NCI-H1092 treated with DMSO at 0.1 percent for 48 hours (cell line): ENCODE measurements at regions not wholly inside any gene's neighbourhood (a gene's known extent, or its start where the extent isn't known, plus 50 kb on each side); places are given as distances from the start of the nearest gene placed in this dataset.
"Not testable (repeated sequence)": the region's sequence is repeated elsewhere in the genome, so short reads cannot be mapped to it uniquely, and the experiment has no call there.

Source experiments
- DNase-seq: peaks from one replicate; lab custom pipeline; 2025; lab: John Stamatoyannopoulos, UW

DNA sequence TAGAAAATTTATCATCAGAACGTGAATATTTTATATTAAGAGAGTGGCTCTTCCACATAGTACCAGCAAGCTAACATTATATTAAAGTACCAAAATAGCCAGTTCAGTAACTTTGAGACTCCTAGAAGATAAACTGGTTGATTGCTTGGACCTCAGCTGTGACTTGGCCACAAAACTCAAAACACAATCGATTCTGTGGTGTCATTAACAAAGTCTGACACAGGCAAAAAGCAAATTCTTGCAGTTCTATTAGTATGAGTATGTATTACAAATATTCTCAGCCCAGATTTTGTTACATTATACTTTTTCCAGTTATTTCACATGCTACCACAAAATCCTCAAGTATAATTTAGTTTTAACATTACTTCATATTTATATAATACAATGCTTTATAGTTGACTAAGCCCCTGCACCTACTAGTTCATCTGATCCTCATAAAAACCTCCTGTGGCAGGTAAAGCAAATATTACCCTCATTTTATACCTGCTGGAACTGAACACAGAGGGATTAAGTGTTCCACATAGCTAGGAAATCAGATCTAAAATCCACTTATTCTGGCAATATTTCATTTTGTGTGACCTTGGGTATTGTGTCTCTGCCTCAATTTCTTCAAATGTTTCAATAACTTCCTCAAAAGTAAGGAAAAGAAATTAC lies 279.9 kb upstream of the MKLN1 start:
- DNase-seq, result no peak

DNA sequence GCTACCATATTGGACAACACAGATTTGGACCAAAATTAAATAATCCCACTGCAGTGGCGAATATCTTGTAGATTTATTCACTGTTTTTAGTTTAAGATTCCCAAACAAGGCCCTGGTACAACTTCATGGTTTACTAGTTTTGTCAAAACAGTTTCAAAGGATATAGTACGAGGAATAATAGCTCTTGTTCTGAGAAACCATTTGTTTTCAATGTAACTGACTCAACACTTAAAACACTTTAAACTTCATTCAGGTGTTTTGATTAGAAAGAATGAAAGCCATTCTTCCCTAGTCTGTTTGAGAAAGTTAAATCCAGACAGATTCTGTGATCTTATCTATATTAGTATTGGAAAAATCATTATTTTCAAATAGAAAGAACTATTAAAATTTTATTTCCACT lies 276.4 kb upstream of the MKLN1 start:
- DNase-seq, result no peak

DNA sequence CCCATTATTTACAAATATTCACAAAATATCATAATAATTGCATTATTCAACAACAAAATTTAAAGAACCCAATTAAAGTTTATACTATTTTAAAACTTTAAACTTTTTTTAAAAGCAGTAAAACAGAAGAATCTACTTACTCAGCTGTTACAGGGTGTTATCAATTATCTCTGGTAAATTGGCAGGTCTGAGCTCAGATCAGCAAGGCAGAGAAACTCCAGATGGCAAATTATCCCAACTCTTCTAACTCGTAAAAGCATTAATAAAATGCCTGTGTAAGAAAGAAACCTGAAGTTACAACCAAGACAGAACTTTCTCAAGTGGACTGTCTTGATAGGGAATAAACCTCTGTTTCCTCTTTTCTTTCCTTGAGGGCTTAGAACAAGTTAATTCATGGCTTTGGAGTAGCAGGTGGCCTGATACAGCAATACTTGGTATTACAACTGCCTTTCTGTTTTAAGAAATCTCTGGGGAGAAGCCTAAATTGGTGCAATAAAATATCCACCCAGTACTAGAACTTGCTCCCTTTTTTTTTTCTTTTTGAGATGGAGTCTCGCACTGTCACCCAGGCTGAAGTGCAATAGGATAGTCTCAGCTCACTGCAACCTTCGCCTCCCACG lies 275.3 kb upstream of the MKLN1 start:
- DNase-seq, result no peak

DNA sequence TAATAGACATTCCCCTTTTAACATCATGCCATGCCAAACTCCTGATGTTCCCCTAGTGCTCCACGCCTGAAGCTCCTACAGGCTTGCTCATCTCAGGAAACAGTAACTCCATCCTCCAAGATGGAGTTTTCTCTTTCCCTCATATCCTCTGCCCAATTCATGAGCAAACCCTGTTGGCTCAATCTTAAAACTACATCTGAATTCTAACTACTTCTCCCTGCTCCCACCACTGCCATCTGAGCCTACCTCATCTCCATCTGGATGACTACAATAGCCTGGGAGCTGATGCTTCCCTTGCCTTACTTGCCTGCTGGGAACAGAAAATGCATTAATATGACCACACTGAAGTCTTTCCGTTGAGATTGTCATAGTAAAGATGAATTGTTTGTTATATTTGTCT lies 271.7 kb upstream of the MKLN1 start:
- DNase-seq, result no peak

DNA sequence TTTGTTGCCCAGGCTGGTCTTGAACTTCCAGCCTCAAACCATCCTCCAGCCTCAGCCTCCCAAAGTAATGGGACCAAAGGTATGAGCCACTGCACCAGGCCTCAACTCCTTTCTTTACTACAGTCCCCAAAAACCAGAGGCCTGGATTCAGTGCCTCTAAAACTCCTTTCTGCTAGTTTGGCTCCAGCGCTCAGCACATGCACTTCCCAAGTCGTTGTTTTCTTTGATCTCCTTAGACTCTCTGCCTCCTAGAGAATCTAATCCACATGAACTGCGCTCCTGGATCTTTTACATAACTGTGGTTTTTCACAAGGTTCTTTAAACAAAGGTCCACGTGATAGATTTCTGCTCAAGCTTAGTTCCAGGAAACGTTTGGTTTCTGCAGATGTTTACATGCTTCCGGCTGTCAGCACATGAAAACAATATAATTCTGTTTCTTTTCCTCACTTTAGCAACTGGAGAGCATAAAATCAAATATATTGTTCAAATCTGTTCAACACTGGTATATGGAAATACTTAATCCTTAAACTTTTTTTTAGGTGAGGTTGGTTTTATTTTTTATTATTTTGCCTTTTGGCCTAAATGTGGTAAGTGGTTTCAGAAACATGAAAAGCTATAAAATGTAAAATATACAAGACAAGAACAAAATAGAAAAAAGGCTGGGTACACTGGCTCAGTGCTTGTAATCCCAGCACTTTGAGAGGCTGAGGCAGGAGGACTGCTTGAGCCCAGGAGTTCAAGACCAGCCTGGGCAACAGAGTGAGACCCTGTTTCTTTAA lies 270.5 kb upstream of the MKLN1 start:
- DNase-seq, result no peak

DNA sequence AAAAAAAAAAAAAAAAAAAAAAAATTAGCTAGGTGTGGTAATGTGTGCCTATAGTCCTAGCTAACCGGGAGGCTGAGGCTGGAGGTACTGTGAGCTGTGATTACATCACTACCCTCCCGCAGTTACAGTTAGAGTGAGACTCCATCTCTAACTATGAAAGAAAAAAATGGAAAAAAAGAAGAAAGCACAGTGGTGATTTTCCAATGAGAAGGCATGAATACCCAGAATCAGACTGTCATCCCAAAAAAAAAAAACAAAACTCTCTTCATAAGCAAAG lies 269.9 kb upstream of the MKLN1 start:
- no peak for DNase-seq

DNA sequence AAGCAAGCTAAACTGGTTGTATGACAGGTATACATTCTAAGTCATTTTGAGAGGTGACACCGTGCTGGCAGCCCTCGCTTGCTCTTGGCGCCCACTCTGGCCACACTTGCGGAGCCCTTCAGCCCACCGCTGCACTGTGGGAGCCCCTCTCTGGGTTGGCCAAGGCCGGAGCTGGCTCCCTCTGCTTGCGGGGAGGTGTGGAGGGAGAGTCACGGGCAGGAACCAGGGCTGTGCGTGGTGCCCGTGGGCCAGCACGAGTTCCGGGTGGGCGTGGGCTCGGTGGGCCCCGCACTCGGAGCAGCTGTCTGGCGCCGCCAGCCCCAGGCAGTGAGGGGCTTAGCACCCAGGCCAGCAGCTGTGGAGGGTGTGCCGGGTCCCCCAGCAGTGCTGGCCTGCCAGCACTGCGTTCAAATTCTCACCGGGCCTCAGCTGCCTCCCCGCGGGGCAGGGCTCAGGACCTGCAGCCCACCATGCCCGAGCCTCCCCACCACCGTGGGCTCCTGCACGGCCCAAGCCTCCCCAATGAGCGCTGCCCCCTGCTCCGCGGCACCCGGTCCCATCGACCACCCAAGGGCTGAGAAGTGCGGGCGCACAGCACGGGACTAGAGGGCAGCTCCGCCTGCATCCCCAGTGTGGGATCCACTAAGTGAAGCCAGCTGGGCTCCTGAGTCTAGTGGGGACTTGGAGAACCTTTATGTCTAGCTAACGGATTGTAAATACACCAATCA lies 269.0 kb upstream of the MKLN1 start:
- not testable (repeated sequence) for DNase-seq

DNA sequence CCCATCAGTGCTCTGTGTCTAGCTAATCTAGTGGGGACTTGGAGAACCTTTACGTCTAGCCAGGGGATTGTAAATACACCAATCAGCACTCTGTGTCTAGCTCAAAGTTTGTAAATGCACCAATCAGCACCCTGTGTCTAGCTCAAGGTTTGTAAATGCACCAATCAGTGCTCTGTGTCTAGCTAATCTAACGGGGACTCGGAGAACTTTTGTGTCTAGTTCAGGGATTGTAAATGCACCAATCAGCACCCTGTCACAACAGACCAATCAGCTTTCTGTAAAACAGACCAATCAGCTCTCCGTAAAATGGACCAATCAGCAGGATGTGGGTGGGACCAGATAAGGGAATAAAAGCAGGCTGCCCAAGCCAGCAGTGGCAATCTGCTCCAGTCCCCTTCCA lies 268.3 kb upstream of the MKLN1 start:
- not testable (repeated sequence) for DNase-seq

DNA sequence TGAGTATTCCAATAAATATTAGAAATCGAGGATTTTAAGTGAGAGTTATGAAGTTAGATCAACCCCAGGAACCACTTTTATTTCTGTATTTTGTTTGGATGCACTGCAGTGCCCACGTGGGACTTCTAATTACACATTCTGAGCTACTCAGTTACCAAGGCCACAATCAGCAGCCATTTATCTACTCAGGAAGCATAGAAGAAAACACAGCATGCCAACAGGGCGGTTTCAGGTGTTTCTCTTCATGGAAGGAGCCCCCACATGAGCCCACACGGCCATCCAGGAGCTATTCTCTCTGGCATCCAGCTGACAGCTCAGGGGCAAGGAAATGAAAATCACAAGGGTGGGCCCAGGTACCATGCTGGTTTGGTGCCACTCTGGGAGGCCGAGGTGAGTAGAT lies 266.5 kb upstream of the MKLN1 start:
- no peak for DNase-seq

DNA sequence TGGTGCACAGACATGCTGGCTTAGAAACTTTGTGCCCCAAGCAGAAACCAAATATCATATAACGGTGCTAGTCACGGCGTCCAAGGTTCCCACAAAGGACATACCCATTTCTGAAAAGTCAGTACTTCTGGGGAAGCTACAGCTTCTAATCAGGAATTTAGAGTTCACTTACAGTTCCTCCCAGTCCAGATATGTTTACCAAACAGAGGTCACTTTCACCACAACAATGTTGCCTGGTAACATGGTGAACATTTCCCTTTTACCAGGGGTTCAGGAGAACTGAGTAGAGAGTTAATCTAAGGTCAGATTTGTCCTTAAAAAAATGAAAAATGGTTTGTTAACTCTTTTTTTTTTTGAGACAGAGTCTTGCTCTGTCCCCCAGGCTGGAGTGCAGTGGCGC lies 265.9 kb upstream of the MKLN1 start:
- no peak for DNase-seq

DNA sequence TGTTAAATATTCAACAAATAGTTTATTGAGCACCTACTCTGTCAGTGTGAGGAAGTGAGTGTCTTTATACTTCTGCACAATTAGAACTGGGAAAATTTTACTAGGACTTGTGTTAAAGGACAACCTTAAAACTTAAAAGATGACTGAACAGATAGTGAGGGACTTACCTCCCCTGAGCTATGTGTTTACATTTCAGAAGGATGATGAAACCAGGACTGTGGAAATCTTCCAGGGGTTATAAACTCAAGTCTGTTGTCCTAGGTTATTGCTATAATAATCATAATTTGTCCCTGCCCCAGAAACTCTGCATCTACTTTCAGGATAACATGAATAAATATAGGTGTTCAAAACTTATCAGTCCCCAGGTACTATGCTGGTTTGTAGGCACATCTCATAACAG lies 261.0 kb upstream of the MKLN1 start:
- DNase-seq, result no peak

DNA sequence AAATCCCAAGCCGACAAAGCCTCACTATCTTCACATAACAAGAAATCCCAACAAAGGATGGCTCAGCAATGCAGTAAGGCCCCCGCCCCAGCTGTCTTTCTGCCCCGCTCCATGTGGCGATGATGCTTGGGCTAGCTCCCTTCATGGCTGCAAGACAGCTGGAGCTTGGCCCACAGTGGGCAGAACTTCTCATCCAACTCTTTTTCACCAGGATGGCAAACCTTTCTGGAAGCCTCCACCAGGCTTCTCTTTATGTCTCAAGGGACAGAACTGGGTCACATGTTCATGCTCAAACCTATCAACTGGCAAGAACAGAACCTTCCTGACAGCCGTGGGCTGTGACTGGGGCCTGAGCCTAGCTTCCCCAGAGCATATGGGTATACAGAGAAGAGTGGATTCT lies 260.5 kb upstream of the MKLN1 start:
- no peak for DNase-seq

DNA sequence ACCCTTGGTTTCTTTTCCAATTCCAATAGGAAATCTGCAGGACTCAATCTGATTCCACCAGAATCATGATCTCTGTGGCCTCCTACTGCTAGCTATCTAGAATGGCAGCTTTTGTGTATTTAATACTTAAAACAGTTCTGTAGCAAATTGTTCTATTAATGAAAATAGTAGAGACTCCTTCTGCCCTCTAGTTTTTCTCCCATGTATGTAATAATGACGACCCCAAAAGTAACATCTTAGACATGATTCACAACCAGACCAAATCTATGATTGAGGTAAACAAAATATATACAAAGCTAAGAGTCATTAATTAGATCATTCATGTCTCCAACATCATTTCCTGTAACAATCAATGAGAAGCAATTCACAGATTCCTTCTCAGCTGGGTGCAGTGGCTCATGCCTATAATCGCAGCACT lies 259.1 kb upstream of the MKLN1 start:
- DNase-seq, result no peak

DNA sequence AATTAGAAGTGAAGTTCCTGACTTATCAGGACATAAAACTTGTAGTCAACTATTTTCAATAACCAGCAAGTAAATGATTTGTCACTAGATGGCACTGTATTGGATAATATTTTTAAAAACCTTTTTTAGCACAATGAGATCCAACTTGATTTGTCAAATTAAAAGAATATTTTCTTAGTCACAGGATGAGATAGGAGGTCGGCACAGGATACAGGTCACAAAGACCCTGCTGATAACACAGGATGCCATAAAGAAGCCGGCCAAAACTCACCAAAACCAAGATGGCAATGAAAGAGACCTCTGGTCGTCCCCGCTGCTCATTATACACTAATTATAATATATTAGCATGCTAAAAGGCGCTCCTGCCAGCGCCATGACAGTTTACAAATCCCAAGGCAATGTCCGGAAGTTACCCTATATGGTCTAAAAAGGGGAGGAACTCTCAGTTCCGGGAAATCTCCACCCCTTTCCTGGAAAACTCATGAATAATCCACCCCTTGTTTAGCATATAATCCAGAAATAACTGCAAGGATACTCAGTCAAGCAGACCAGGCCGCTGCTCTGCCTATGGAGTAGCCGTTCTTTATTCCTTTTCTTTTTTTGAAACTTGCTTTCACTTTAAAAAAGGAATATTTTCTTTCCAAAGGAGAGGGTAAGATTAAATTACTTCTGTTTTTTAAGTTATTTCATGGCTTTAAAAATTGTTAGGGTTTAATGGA lies 255.7 kb upstream of the MKLN1 start:
- DNase-seq, result no peak

DNA sequence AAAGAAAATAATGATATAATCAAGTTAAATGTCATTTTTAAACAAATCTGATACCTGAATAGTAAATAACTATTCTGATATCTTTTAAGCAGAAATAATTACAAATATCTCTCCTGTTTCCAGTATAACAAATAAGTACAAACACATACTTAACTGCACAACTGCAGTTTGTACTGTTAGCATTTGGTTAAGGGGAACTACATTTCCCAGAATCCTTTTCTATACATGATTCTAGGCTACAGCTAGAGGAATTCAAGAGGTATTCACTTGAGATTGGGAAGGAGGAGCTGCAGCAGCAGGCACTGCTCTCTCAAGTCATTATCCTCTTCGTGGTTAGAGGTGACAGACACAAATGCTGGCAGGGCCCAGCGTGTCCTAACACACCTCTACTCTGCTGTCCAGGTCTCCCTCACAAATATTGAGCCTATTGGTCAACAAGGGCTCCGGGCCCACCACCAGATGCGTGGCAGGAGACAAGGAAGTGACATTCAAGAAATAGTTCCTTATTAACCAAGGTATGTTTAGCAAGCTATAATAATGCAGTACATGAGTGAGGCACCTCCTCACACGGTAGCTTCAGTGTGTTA lies 255.1 kb upstream of the MKLN1 start:
- no peak for DNase-seq

DNA sequence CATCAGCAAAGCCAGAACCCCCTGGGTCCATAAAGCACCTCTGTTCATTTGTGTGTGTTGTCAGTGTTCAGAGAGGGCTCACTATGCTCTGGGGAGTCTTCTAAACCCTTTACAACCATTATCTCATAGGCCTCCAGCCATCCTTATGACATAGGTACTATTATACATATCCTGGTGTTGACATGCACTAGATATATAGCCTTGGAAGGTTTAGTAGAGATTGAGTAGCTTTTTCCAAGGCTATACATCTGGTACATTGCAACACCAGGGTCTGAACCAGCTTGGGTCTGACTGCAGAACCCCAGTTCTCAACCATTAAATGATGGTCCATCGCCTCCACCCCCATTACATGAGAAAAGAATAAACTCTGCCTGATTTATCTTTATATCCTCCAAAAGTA lies 253.6 kb upstream of the MKLN1 start:
- no peak for DNase-seq

DNA sequence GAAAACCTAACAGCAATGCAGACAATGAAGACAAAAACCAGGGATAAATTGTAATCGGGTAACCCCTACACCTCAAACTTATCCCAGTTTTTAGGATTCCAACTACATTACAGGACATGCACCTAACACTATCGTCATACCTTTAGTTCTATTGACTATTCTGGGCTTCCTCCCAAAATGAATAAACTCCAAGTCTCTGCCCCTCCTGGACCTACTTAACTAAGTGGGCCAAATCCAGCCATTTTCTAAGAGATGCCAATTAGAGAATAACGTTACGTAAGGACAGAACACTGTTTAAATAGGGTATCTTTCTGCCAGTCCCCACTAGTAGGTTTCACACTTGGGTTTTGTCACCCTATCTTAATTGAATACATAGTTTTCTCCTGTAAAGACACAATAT lies 253.1 kb upstream of the MKLN1 start:
- no peak for DNase-seq

DNA sequence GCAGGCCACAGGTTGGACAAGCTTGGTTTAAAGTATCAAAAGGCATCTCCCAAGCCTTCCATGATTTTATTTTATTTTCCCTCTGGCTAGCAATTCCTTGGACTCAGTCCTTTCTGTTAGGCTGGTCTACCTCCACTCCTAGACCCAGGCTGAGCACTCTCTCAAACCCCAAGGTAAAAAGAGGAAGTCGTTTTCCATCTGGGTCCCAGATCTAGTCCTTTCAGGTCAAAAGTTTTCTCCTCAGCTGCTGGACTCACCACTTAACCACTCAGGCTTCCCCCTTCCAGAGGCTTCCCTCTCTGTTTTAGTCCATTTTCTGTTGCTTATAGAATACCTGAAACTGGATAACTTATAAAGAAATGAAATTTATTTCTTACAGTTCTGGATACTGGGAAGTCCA lies 252.3 kb upstream of the MKLN1 start:
- no peak for DNase-seq

DNA sequence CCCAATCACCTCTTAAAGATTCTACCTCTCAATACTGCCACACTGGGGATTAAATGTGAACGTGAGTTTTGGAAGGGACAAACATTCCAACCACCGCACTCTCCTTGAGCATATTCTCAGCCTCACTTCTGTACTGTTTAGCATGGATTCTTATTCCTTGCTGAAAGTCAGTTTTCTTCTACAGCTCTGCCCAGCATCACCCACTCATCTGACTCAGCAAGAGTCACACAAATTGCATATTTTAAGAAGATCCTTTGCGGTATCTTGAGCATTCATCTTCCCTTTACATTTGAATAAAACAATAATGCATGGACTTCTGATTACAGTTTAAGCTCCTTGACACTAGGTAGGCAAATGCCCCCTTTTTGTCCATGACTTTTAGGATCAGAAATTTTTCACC lies 251.6 kb upstream of the MKLN1 start:
- no peak for DNase-seq

DNA sequence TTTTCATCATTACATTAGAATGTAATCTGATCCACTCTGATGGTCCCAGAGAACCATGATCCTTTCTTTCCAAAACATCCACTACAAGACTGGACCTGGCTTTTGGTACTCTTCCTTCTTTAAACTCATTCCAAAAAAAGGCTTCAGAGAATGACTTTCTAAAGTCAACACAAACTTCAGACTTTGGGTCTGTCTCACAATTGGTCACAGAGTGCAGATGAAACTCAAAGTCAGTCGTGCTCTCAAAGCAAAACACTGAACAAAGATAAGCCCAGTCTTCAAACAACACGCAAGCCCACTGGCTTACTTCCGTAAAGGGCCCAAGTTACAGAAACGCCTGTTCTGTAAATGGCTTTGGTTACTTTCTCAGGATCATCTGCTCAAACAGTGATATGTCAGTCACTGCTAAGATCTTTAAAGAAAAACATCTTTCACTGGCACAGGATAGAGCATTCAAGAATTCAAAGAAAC lies 250.9 kb upstream of the MKLN1 start:
- no peak for DNase-seq

DNA sequence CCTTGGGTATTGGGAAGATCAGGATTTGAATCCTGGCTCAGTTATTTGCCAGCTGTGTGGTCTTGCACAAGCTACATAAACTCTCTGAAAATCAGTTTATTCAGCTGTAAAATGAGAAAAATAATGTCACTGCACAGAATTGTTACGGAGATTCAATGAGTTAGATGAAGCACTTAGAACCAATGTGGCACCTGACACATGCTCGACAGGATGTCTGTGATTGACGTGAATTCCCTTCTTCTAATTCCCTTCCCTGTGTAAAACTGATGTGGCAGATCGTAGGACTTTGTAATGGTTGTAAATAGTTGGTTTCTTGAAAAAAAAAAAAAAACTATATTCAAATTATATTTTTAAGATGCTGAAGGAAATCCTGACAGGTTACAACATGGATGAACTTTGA lies 249.9 kb upstream of the MKLN1 start:
- DNase-seq, result no peak

DNA sequence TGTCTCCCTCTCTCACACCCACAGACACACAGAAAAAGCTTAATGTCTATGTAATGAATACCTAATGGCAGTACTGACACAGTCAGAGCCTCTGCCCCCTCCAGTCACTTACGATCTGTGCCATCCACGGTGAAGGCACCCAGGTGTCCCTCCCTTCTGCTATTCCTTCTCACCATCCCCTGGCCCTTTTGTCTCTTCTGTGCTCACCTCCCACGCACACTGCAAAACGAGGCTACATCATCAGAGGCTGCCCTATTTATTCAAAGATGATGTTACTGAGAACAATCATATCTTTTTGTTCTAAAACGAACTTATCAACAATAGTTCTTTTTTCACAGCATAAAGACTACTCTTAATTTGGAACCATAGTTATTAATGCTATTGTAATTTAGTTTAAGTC lies 246.9 kb upstream of the MKLN1 start:
- DNase-seq, result no peak
